ENCODE measurements at regions not wholly inside any gene's neighbourhood (a gene's known extent, or its start where the extent isn't known, plus 50 kb on each side); places are given as distances from the start of the nearest gene placed in this dataset.

- Mint-ChIP-seq H3K4me3 (no peak overlapping the region), H3K27ac (no peak overlapping the region), H3K36me3 (ENCODE audit: low read depth) (no peaks in the 10 kb centered on the region), H3K27me3 (ENCODE audit: insufficient read depth, low read depth, poor library complexity) (no peaks in the 10 kb centered on the region), H3K4me1 (no peaks in the 10 kb centered on the region), H3K9me3 (peaks cover 6% of the 10 kb centered on the region)
- Histone ChIP-seq H3K27me3 (ENCODE audit: insufficient read depth) (no peaks in the 10 kb centered on the region), H4K20me1 (replicated peaks; ENCODE audit: insufficient read depth) (no peaks in the 10 kb centered on the region), H2AFZ (no peak overlapping the region), H3K4me1 (ENCODE audit: insufficient read depth) (no peaks in the 10 kb centered on the region), H3K36me3 (ENCODE audit: insufficient read depth) (no peaks in the 10 kb centered on the region), H3K79me2 (replicated peaks; ENCODE audit: insufficient read depth) (no peaks in the 10 kb centered on the region), H3K9me2 (ENCODE audit: insufficient read depth) (0 out of 2 replicates have a peak, but pooled peaks cover 6% of the 10 kb centered on the region), H3F3A (replicated peaks; ENCODE audit: low read depth) (no peaks in the 10 kb centered on the region), H3K4me3 (no peak overlapping the region), H3K27ac (ENCODE audit: low read depth) (no peak overlapping the region), H3K4me2 (no peak overlapping the region)
- no peak for TF ChIP-seq EZH2phosphoT487 (IDR thresholded peaks at IDR 0.05; ENCODE audit: unreplicated experiment)
- TF ChIP-seq POLR2AphosphoS5 (IDR thresholded peaks at IDR 0.05; ENCODE audit: low read depth) = no peak
- TF ChIP-seq CTCF (conservative IDR thresholded peaks at IDR 0.05; ENCODE audit: low read depth in 2 of 2) = no peak
- no peak for DNase-seq (ENCODE audit: low spot score)
- ATAC-seq = no peak
Observed at GRCh38 chr19:30815889-30816580, 443.9 kb downstream of the ZNF536 start.

GRCh38 chr19:30812099-30812678 lies 440.0 kb downstream of the ZNF536 start:
- H3K9me3 Mint-ChIP-seq = peaks cover 6% of the 10 kb centered on the region
- Histone ChIP-seq H3K27me3 (ENCODE audit: insufficient read depth) (no peaks in the 10 kb centered on the region), H3K9me2 (ENCODE audit: insufficient read depth) (peaks cover 14% of the 10 kb centered on the region), H2AFZ (no peak overlapping the region), H3K36me3 (ENCODE audit: insufficient read depth) (no peaks in the 10 kb centered on the region), H4K20me1 (replicated peaks; ENCODE audit: insufficient read depth) (no peaks in the 10 kb centered on the region), H3K27ac (ENCODE audit: low read depth) (no peak overlapping the region), H3K4me3 (no peak overlapping the region), H3K4me2 (no peak overlapping the region), H3F3A (replicated peaks; ENCODE audit: low read depth) (no peaks in the 10 kb centered on the region), H3K79me2 (replicated peaks; ENCODE audit: insufficient read depth) (no peaks in the 10 kb centered on the region), H3K4me1 (ENCODE audit: insufficient read depth) (no peaks in the 10 kb centered on the region)
- no peak overlapping the region for H3K27ac Mint-ChIP-seq
- H3K4me1 Mint-ChIP-seq = no peaks in the 10 kb centered on the region
- no peaks in the 10 kb centered on the region for H3K27me3 Mint-ChIP-seq (ENCODE audit: insufficient read depth, low read depth, poor library complexity)
- H3K36me3 Mint-ChIP-seq (ENCODE audit: low read depth) = no peaks in the 10 kb centered on the region
- TF ChIP-seq JUNB (IDR thresholded peaks at IDR 0.05; ENCODE audit: unreplicated experiment) (no peak), NANOG (IDR thresholded peaks at IDR 0.05; ENCODE audit: borderline replicate concordance) (no peak), ETS1 (IDR thresholded peaks at IDR 0.05) (no peak), EZH2phosphoT487 (IDR thresholded peaks at IDR 0.05; ENCODE audit: unreplicated experiment) (no peak), POLR2AphosphoS5 (IDR thresholded peaks at IDR 0.05; ENCODE audit: low read depth) (no peak)
- DNase-seq (ENCODE audit: low spot score) (no peak), ATAC-seq (no peak)
- H3K4me3 Mint-ChIP-seq = no peak overlapping the region
